Astrocyte (in vitro differentiated cells and primary cell): ENCODE measurements at regions not wholly inside any gene's neighbourhood (a gene's known extent, or its start where the extent isn't known, plus 50 kb on each side); places are given as distances from the start of the nearest gene placed in this dataset.

Experiments
- CTCF ChIP-seq: IDR thresholded peaks from 2 replicates; pipeline ENCODE4 v1.5.1; 2011; ENCODE audit warnings: low read depth, mild to moderate bottlenecking, inconsistent platforms, low read length, moderate library complexity; ENCODE audit not compliant: insufficient read depth
- EZH2 ChIP-seq: IDR thresholded peaks from 2 replicates; pipeline ENCODE4 v1.6.1; 2012; ENCODE audit warnings: mild to moderate bottlenecking, low read length, inconsistent platforms; ENCODE audit not compliant: insufficient read depth

GRCh38 chr6:87766211-87766610 is 64.2 kb upstream of the AKIRIN2 start:
- TF ChIP-seq CTCF: no peak
- TF ChIP-seq EZH2: no peak
